DND-41 (cell line): ENCODE measurements at regions not wholly inside any gene's neighbourhood (a gene's known extent, or its start where the extent isn't known, plus 50 kb on each side); places are given as distances from the start of the nearest gene placed in this dataset.

Source experiments
- EZH2 ChIP-seq: IDR thresholded peaks from 3 replicates; pipeline ENCODE4 v1.6.1; 2012; ENCODE audit warnings: borderline replicate concordance, low read depth, mild to moderate bottlenecking, moderate library complexity, low read length, inconsistent platforms; ENCODE audit not compliant: severe bottlenecking
- TF ChIP-seq, protein P1 (sequence below): IDR thresholded peaks from 2 replicates; pipeline ENCODE4 v1.5.1; 2012; ENCODE audit warnings: borderline replicate concordance, low read length, moderate library complexity, mild to moderate bottlenecking; ENCODE audit not compliant: poor library complexity, severe bottlenecking; ENCODE audit errors: extremely low read depth

DNA sequence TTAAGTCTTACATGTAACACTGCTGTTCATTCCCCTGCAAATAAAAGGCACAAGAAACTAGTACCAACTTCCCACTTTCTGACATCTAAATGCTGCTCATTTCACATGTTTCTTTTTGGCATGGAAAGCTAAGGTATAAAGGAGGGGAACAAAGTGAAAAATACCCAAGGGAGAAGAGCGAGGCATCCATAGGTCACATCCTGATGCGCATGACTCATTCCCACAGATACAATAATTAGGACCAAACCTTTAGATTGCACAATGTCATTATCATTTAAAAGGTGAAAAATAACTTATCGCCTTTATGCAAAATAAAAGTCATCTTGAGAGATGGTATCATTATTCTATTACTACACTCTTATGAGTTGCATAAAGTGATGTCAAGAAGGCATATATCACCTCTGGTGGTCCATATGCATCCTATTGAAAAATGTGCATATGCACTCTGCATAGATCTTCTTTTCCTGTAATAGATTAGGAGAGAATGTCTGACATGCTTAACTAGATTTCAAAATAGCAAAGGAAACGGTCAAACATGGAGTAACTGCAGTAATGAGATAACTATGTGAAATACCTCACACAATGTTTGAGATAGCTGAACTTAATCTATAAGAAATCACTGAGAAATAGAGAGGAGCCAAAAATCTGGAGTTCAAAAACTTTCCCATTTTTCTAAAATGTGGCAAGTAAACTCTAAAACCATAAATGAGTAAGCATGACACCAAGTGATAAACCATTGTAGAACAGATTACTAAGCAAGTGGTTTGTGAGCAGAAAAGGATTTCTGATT, 382.5 kb upstream of the TMTC1 start:
- TF ChIP-seq, protein P1, sequence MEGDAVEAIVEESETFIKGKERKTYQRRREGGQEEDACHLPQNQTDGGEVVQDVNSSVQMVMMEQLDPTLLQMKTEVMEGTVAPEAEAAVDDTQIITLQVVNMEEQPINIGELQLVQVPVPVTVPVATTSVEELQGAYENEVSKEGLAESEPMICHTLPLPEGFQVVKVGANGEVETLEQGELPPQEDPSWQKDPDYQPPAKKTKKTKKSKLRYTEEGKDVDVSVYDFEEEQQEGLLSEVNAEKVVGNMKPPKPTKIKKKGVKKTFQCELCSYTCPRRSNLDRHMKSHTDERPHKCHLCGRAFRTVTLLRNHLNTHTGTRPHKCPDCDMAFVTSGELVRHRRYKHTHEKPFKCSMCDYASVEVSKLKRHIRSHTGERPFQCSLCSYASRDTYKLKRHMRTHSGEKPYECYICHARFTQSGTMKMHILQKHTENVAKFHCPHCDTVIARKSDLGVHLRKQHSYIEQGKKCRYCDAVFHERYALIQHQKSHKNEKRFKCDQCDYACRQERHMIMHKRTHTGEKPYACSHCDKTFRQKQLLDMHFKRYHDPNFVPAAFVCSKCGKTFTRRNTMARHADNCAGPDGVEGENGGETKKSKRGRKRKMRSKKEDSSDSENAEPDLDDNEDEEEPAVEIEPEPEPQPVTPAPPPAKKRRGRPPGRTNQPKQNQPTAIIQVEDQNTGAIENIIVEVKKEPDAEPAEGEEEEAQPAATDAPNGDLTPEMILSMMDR = no peak
- TF ChIP-seq EZH2 = no peak
